ENCODE measurements at regions not wholly inside any gene's neighbourhood (a gene's known extent, or its start where the extent isn't known, plus 50 kb on each side); places are given as distances from the start of the nearest gene placed in this dataset.

DNA sequence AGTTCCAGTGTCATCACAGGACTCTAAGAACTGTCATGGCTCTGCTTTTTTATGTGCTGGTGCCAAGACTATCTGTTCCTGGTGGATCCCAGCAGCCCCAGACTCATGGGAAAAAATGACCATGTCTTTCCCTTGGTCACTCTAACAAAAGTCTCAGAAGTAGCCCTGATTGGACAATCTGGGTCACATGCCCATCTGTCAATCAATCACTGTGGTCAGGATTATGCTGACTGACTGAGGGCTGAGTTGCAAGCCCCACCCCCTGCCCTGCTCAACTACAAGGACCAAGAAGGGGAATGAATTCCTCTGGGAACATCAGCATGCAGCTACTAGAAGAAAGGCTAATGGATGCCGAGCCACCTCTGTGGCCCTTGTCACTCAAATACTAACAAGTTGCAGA is 91.6 kb downstream of the EDN3 start:
- H3K27ac ChIP-seq = no peak overlapping the region
- H3K4me3 ChIP-seq = no peak overlapping the region
- H3K36me3 ChIP-seq = no peaks in the 10 kb centered on the region
- H3K4me1 ChIP-seq (replicated peaks) = no peaks in the 10 kb centered on the region
- H3K9me3 ChIP-seq (replicated peaks) = no peaks in the 10 kb centered on the region
- DNase-seq (ENCODE audit: low read depth in 1 of 2, low spot score in 2 of 2) = no peak
- H3K27me3 ChIP-seq (replicated peaks) = peaks cover 5% of the 10 kb centered on the region; the same call in 1 of the 2 replicates

DNA sequence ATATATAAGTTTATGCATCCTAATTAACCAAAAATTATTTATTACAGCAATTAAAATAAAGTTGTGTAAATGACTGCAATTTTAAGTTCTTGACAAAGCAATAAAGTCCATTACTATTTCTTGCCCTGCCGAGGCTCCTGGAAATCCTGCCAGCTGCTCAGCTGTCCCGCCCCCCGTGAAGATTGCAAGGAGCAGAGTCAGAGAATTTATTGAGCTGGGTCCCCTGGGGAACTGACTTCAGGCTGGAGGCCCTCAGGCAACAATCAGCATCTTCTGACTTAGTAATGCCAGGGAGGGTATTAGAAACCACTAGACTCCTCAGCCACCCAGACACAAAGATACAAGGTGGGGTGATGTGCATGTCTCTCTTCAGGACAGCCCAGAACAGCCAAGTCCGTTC is 92.3 kb downstream of the EDN3 start:
- Histone ChIP-seq H3K36me3 (no peaks in the 10 kb centered on the region), H3K27me3 (replicated peaks) (peaks cover 8% of the 10 kb centered on the region; the same call in 1 of the 2 replicates)

DNA sequence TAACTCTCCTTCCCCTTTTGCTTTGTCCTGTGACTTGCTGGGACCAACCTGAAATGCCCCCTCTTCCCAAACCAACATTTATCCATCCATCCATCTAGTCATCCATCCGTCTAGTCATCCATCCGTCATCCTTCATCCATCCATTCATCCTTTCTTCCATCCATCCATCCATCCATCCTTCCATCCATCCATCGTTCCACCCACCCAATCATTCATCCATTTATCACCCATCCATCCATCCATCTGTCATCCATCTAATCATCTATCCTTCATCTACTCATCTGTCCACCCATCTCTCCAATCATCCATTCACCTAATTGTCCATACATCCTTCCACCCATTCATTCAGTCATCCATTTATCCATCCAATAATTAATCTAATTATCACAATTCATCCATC is 92.7 kb downstream of the EDN3 start:
- DNase-seq (ENCODE audit: low read depth in 1 of 2, low spot score in 2 of 2) = no peak
- Histone ChIP-seq H3K4me1 (replicated peaks) (no peaks in the 10 kb centered on the region), H3K27ac (no peak overlapping the region), H3K36me3 (no peaks in the 10 kb centered on the region), H3K9me3 (replicated peaks) (no peaks in the 10 kb centered on the region), H3K27me3 (replicated peaks) (peaks cover 10% of the 10 kb centered on the region; the same call in 1 of the 2 replicates), H3K4me3 (no peak overlapping the region)

More for the DNA sequence above, 92.3 kb downstream of the EDN3 start:
- Histone ChIP-seq H3K4me1 (replicated peaks) (no peaks in the 10 kb centered on the region), H3K4me3 (no peak overlapping the region), H3K27ac (no peak overlapping the region), H3K9me3 (replicated peaks) (no peaks in the 10 kb centered on the region)
- DNase-seq (ENCODE audit: low read depth in 1 of 2, low spot score in 2 of 2) = no peak

DNA sequence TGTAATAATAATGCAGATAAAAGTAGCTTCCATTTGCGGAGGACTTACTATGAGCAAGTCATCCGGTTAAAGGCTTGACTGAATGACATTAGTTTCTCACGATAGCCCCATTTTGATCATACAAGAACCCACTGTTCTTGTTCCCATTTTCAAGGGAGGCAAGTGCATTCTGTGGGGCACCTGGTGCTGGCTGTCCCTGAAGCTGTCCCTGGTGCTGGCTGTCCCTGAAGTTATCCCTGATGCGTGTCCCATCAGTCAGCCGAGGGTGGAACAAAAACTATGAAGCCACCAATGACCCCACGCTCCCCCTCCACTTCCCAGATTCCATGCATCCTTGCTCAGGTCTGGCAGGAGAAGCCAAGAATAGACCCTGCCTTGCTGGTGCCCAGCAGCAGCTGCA is 95.3 kb downstream of the EDN3 start:
- Histone ChIP-seq H3K4me3 (no peak overlapping the region), H3K4me1 (replicated peaks) (no peaks in the 10 kb centered on the region), H3K27ac (no peak overlapping the region), H3K27me3 (replicated peaks) (peaks cover 28% of the 10 kb centered on the region), H3K9me3 (replicated peaks) (no peaks in the 10 kb centered on the region), H3K36me3 (no peaks in the 10 kb centered on the region)
- no peak for DNase-seq (ENCODE audit: low read depth in 1 of 2, low spot score in 2 of 2)

DNA sequence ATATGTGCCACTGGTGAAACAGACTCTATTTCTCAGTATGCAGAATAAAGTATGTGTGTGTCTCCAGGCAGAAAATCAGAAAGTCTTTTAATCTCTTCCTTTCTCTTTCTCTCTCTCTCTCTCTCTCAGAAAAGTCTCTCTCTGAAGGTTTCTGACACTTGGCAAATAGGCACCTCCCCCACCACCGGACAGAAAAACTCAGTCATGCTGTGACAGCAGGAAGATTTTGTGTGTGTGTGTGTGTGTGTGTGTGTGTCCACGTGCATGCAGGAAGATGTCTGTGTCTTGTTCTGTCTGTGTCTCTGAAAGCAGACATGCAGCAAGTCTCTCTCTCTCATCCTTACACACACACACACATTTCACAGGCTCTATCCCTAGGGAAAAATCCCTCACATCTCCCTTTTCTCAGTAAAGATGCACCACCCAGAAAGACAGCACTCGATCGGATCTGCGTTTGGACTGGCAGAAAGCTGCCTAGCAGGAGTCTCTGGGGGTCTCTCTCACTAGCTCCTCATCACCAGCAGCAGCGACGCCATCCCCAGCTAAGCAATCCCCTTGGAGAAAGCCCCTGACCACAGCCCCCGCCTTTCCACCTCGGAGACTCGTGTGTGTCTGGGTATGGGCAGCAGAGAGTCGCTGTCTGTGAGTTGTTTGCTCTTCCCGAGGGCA is 98.3 kb downstream of the EDN3 start:
- no peaks in the 10 kb centered on the region for H3K4me1 ChIP-seq (replicated peaks)
- no peak overlapping the region for H3K4me3 ChIP-seq
- H3K36me3 ChIP-seq = no peaks in the 10 kb centered on the region
- H3K27me3 ChIP-seq (replicated peaks) = peaks cover 49% of the 10 kb centered on the region
- H3K27ac ChIP-seq = no peak overlapping the region
- no peaks in the 10 kb centered on the region for H3K9me3 ChIP-seq (replicated peaks)
- DNase-seq (ENCODE audit: low read depth in 1 of 2, low spot score in 2 of 2) = no peak

DNA sequence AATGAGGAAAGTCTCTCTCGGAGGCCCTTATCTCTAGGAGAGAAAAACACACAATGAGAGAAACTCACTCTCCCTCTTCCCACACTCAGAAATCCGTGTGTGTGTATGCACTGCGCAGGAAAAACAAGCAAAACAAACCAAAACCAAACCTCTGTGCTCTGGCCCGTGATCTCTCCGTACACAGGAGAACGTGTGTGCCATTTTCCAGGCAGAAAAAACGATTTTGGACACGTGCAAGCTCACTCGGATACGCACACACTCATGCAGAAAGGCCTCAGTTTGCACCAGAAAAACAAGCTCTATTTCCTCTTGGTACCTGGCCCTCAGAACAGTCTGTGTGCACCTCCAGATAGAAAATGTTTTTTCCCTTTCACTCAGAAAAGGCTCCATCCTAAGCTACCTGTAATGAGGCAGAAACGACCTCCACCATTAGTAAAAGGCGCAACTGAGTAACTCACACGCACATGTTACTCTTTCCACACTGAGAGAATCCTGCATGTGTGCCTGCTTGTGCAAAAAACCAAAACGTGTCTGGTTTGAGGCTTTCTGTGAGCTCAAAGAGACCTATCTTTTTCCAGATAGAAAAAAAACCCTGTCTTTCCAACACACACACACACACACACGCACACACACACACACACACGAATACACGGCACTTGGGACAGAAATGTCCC is 99.2 kb downstream of the EDN3 start:
- H3K9me3 ChIP-seq (replicated peaks) = no peaks in the 10 kb centered on the region
- no peaks in the 10 kb centered on the region for H3K4me1 ChIP-seq (replicated peaks)
- no peaks in the 10 kb centered on the region for H3K36me3 ChIP-seq
- H3K27ac ChIP-seq = no peak overlapping the region
- H3K4me3 ChIP-seq = no peak overlapping the region
- peaks cover 58% of the 10 kb centered on the region for H3K27me3 ChIP-seq (replicated peaks)
- no peak for DNase-seq (ENCODE audit: low read depth in 1 of 2, low spot score in 2 of 2)

DNA sequence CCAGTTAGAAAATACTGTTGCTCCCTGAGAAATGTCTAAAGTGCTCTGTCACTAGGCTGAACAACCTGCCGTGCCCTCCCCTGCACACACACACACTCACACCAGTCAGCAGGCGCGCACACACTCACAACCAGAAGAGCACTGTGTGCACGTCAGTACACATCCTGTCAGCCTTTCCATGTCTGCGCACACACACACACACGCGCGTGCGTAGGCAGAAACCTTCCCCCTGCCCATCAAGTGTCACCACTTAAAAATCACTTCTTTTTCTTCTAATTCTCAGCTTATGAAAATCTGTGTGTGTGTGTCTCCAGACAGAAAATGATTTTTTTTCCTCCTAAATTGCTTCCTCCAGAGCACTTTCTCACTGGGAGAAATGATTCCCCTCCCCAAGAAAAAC is 100.3 kb downstream of the EDN3 start:
- Histone ChIP-seq H3K27ac (no peak overlapping the region), H3K9me3 (replicated peaks) (no peaks in the 10 kb centered on the region), H3K27me3 (replicated peaks) (peaks cover 65% of the 10 kb centered on the region), H3K36me3 (no peaks in the 10 kb centered on the region), H3K4me1 (replicated peaks) (no peaks in the 10 kb centered on the region), H3K4me3 (no peak overlapping the region)
- DNase-seq (ENCODE audit: low read depth in 1 of 2, low spot score in 2 of 2) = no peak

DNA sequence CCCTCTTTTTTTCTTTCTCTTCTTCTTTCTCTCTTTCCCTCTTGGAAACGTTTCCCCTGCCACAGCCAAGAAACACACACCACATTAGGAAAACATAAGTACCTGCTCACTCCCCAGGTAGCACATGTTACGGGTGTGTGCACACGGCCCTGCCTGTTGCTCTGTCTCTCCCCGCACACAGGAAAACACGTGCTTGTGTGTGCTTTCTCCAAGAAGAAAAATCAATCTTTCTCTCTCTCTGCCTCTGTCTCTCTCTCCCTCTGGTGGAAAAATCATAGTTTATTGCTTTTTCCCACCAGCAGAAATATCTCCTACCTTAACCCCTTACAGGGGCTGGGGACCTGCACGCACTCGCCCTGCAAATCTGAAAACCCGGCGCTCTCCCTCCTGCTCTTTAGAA is 102.3 kb downstream of the EDN3 start:
- Histone ChIP-seq H3K9me3 (replicated peaks) (no peaks in the 10 kb centered on the region), H3K4me3 (no peak overlapping the region), H3K36me3 (no peaks in the 10 kb centered on the region), H3K27ac (no peak overlapping the region), H3K27me3 (replicated peaks) (peaks cover 70% of the 10 kb centered on the region), H3K4me1 (replicated peaks) (no peaks in the 10 kb centered on the region)
- DNase-seq (ENCODE audit: low read depth in 1 of 2, low spot score in 2 of 2) = no peak

DNA sequence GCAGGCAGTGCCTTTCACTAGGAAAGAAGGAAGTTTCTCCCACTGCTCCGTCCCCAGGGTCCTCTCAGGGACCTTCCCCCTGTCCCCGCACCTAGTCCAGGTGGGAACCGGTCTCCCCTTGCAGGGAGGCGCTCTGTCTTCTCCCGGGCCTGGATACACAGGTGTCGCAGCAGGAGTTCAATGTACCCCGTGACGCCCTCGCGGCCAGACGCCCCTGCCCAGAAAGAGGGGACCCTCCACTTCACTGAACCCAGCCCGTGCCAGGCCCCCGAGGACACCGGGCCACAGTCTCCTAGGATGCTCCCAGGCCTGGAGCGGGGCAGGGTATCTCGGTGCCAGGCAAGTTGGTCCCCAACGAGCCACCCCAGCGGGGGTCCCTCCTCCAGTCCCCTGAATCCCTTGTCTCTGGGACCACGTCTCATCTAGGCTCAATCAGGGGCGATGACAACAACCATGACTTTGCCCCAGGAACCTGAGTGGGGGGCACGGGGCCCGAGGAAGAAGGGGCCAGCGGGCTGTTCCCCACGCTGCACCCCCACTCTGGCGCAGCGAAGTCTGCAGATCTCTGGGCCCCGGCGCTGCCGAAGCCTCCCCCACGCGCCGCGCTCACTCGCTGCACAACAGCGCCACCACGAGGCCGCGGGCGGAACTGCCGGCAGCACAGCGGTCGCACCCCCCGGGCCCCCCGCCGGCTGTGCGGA is 103.0 kb downstream of the EDN3 start:
- H3K4me1 ChIP-seq (replicated peaks) = no peaks in the 10 kb centered on the region
- H3K9me3 ChIP-seq (replicated peaks) = no peaks in the 10 kb centered on the region
- no peak overlapping the region for H3K27ac ChIP-seq
- H3K4me3 ChIP-seq = no peak overlapping the region
- peak in 1 of 2 experiments; percentile 6 for DNase-seq (ENCODE audit: low read depth in 1 of 2, low spot score in 2 of 2)
- peaks cover 69% of the 10 kb centered on the region for H3K27me3 ChIP-seq (replicated peaks)
- H3K36me3 ChIP-seq = no peaks in the 10 kb centered on the region

DNA sequence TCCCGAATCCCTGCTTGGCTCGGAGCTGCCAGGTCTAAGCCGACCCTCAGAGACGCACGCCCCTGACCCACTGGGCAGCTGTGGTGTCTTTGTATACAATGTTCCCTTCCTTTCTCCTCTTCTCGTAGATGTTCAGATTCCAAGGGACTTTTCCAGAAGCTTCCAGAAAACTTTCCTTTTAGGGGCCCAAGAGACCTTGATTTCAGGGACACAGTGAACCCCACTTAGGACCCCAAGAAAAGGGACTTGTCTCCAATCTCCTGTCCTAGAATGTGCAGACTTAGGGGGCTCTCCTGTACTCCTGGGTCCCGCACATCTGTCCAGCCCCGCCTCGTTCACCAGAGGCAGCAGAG is 103.5 kb downstream of the EDN3 start:
- no peak for DNase-seq (ENCODE audit: low read depth in 1 of 2, low spot score in 2 of 2)
- Histone ChIP-seq H3K27me3 (replicated peaks) (peaks cover 63% of the 10 kb centered on the region), H3K27ac (no peak overlapping the region)

DNA sequence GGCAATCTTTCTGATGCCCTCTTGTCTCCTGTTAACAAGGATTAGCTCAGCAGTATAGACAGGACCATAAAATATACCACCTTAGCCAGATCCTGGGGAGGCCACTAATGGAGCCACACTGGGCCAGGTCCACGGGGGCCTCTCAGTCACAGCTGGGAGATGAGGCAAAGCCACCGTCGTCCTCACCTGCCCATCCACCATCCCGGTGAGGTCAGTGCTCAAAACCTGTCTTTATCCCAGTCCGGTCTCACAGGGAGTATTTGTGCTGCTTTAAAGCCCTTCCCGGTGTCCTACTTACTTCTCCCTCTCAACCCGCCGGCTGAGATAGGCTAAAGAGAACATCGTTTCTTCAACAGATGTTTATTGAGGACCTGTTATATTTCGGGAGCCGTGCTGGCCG is 104.3 kb downstream of the EDN3 start:
- Histone ChIP-seq H3K36me3 (no peaks in the 10 kb centered on the region), H3K9me3 (replicated peaks) (no peaks in the 10 kb centered on the region), H3K4me1 (replicated peaks) (no peaks in the 10 kb centered on the region), H3K27me3 (replicated peaks) (peaks cover 57% of the 10 kb centered on the region), H3K27ac (no peak overlapping the region), H3K4me3 (no peak overlapping the region)
- no peak for DNase-seq (ENCODE audit: low read depth in 1 of 2, low spot score in 2 of 2)

More for the DNA sequence above, 103.5 kb downstream of the EDN3 start:
- Histone ChIP-seq H3K9me3 (replicated peaks) (no peaks in the 10 kb centered on the region), H3K4me1 (replicated peaks) (no peaks in the 10 kb centered on the region), H3K36me3 (no peaks in the 10 kb centered on the region), H3K4me3 (no peak overlapping the region)

DNA sequence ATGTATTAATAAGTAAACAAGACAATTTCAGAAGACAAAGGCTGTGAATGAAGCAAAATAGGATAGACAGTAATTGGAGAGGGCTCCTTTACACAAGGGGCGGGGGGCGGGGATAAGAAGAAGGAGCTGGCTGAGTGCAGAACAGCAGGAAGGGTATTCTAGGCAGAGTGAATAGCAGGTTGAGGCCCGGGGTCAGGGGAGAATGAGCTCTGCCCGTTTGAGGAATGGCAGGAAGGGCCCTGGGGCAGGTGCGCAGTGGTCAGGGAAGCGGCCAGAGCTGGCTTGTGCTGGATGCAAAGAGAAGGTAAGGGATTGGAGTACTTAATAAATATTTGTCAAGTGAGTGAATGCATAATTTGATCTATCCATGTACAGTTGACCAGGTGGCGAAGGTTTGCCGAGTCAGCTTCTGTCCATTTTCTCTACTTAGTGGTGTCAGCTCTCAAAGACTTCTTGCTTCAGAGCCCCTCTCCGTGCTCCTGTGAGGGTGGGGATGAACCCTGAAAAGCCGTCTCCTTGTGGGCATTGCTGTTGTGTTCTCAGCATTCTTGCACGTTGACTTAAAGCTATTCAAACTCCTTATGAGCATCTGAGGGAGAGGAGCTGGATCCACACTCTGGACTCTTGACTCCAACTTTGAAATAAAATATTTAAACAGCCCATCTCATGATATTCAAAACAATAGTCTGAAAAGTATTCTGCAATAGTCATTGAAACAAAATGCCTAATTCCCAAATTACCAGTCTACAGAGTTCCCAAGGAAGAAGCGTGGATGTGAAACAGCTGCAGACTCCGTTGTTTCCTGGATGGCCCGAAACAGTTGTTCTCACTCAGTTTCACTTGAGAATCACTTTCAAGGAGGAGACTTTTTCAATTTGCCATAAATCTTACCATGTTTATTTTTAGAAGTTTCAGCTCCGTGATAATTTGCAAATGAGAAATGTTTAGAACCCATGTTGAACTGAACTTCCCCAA is 105.1 kb downstream of the EDN3 start:
- H3K36me3 ChIP-seq = no peaks in the 10 kb centered on the region
- H3K4me1 ChIP-seq (replicated peaks) = no peaks in the 10 kb centered on the region
- no peak for DNase-seq (ENCODE audit: low read depth in 1 of 2, low spot score in 2 of 2)
- no peak overlapping the region for H3K27ac ChIP-seq
- no peaks in the 10 kb centered on the region for H3K9me3 ChIP-seq (replicated peaks)
- H3K4me3 ChIP-seq = no peak overlapping the region
- peaks cover 52% of the 10 kb centered on the region for H3K27me3 ChIP-seq (replicated peaks)

DNA sequence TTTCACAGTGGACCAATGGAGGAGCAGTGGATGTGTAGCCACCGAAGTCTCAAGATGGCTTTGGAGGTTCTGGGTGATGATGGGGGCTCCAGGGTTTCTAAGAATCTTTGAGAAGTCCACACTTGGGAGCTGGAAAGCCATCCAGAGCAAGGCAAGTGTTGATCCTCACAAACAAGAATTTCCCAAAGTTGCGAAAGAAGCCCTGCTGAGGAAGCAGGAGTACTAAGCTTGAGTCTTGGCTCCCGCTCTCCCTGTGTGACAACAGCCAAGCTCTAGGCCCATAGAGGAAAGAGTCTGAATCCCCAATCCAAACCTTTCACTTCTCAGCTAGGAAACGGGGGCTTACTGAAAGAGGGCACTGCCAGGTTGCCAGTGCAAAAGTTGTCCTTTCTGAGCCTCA is 106.0 kb downstream of the EDN3 start:
- DNase-seq (ENCODE audit: low read depth in 1 of 2, low spot score in 2 of 2) = no peak
- Histone ChIP-seq H3K4me1 (replicated peaks) (no peaks in the 10 kb centered on the region), H3K9me3 (replicated peaks) (no peaks in the 10 kb centered on the region), H3K4me3 (no peak overlapping the region), H3K27ac (no peak overlapping the region), H3K27me3 (replicated peaks) (peaks cover 49% of the 10 kb centered on the region), H3K36me3 (no peaks in the 10 kb centered on the region)

Measured in SJSA1 (cell line).